ENCODE measurements at regions not wholly inside any gene's neighbourhood (a gene's known extent, or its start where the extent isn't known, plus 50 kb on each side); places are given as distances from the start of the nearest gene placed in this dataset.

DNA sequence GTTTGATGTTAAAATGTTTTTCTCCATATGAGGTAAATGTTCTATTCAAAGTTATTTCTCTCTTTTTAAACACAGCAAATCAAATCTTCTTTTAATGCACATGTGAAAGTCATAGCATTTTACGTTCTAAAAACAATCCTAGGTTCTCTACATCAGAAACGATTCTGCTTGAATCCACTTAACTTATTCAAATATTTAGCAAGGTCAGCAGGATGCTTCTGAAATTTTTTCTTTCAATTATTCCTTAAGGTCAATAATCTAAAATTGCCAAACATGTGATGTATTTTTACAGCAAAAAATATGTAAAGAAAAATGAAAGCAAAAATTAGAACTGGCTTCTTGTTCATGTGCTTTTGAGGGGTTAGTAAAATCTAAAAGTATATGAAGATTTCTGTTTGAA, 106.7 kb downstream of the TM2D1 start:
- TF ChIP-seq, protein P1, sequence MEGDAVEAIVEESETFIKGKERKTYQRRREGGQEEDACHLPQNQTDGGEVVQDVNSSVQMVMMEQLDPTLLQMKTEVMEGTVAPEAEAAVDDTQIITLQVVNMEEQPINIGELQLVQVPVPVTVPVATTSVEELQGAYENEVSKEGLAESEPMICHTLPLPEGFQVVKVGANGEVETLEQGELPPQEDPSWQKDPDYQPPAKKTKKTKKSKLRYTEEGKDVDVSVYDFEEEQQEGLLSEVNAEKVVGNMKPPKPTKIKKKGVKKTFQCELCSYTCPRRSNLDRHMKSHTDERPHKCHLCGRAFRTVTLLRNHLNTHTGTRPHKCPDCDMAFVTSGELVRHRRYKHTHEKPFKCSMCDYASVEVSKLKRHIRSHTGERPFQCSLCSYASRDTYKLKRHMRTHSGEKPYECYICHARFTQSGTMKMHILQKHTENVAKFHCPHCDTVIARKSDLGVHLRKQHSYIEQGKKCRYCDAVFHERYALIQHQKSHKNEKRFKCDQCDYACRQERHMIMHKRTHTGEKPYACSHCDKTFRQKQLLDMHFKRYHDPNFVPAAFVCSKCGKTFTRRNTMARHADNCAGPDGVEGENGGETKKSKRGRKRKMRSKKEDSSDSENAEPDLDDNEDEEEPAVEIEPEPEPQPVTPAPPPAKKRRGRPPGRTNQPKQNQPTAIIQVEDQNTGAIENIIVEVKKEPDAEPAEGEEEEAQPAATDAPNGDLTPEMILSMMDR (IDR thresholded peaks at IDR 0.05): no peak
- no peak for TF ChIP-seq EZH2 (IDR thresholded peaks at IDR 0.05; ENCODE audit: borderline replicate concordance, insufficient read depth, low read depth, low read length, poor library complexity, severe bottlenecking)

Measured in B cell (primary cell).